Chondrocyte (in vitro differentiated cells): ENCODE measurements at regions not wholly inside any gene's neighbourhood (a gene's known extent, or its start where the extent isn't known, plus 50 kb on each side); places are given as distances from the start of the nearest gene placed in this dataset.

Experiments
- DNase-seq: peaks from one replicate; pipeline ENCODE4 v3.0.0; 2021; ENCODE audit warnings: mixed read lengths, low spot score
- H3K27ac Mint-ChIP-seq: one replicate; pipeline ENCODE4 v1.8.0; 2021; ENCODE audit warnings: mild to moderate bottlenecking, moderate library complexity, mixed read lengths; ENCODE audit not compliant: unreplicated experiment
- H3K27me3 Mint-ChIP-seq: 2 replicates; pipeline ENCODE4 v1.8.0; 2021; ENCODE audit warnings: low read depth, mixed read lengths
- H3K36me3 Mint-ChIP-seq: 2 replicates; pipeline ENCODE4 v1.8.0; 2021; ENCODE audit warnings: low read depth, mixed read lengths
- H3K4me1 Mint-ChIP-seq: 2 replicates; pipeline ENCODE4 v1.8.0; 2021; ENCODE audit warnings: low read depth, mild to moderate bottlenecking, mixed read lengths
- H3K4me3 Mint-ChIP-seq: one replicate; pipeline ENCODE4 v1.8.0; 2021; ENCODE audit warnings: mild to moderate bottlenecking, moderate library complexity, mixed read lengths; ENCODE audit not compliant: unreplicated experiment
- H3K9me3 Mint-ChIP-seq: 2 replicates; pipeline ENCODE4 v1.8.0; 2021; ENCODE audit warnings: low read depth, mixed read lengths
- TF ChIP-seq, protein P1 (sequence below): fragments of 200-600 bp; sonication (generic); IDR thresholded peaks from 2 replicates; pipeline ENCODE4 v1.5.0; 2021; ENCODE audit warnings: antibody characterized with exemption, mild to moderate bottlenecking, moderate library complexity

DNA sequence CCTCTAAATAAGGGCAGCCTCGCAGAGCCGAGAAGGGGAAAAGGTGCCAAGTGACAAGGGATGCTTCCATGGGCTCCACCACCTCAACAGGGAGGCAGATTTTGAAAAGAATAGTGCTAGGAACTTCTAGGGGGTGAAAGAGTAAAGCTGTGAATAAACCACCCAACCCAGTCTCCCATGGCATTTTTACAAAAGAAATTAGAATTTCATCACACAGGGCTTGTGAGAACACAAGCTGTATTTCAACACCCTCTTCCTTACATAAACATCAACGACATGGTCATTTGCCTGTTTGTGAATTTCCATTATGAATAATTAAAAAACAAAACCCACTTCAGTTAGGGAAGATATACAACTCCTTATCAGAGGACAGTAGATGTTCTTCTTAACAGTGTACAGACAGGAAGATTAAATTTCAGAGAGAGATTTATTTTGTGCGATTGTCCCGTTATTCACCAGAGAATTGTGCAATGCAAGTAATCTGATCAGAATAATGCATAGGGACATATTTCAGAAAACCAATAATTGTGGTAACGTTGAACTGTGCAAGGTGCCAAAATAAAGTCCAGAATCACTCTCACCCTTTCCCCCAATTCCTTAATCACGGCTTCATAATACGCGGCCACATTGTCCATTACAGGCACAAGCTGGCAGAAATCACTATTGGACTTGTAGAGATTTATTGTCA is 207.8 kb upstream of the MGMT start:
- Mint-ChIP-seq H3K27me3 (peaks cover 2% of the 10 kb centered on the region), H3K27ac (no peak overlapping the region), H3K4me3 (no peak overlapping the region), H3K9me3 (no peaks in the 10 kb centered on the region), H3K36me3 (no peaks in the 10 kb centered on the region), H3K4me1 (no peaks in the 10 kb centered on the region)
- TF ChIP-seq, protein P1, sequence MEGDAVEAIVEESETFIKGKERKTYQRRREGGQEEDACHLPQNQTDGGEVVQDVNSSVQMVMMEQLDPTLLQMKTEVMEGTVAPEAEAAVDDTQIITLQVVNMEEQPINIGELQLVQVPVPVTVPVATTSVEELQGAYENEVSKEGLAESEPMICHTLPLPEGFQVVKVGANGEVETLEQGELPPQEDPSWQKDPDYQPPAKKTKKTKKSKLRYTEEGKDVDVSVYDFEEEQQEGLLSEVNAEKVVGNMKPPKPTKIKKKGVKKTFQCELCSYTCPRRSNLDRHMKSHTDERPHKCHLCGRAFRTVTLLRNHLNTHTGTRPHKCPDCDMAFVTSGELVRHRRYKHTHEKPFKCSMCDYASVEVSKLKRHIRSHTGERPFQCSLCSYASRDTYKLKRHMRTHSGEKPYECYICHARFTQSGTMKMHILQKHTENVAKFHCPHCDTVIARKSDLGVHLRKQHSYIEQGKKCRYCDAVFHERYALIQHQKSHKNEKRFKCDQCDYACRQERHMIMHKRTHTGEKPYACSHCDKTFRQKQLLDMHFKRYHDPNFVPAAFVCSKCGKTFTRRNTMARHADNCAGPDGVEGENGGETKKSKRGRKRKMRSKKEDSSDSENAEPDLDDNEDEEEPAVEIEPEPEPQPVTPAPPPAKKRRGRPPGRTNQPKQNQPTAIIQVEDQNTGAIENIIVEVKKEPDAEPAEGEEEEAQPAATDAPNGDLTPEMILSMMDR = no peak
- no peak for DNase-seq

GRCh38 chr10:129272176-129272575 is 194.9 kb upstream of the MGMT start:
- H3K9me3 Mint-ChIP-seq = peaks cover 14% of the 10 kb centered on the region
- DNase-seq = no peak
- H3K4me3 Mint-ChIP-seq = no peak overlapping the region
- H3K27ac Mint-ChIP-seq = no peak overlapping the region
- no peaks in the 10 kb centered on the region for H3K4me1 Mint-ChIP-seq
- TF ChIP-seq, protein P1 = no peak
- no peaks in the 10 kb centered on the region for H3K36me3 Mint-ChIP-seq
- H3K27me3 Mint-ChIP-seq = no peaks in the 10 kb centered on the region

- H3K27ac Mint-ChIP-seq = no peak overlapping the region
- no peaks in the 10 kb centered on the region for H3K36me3 Mint-ChIP-seq
- H3K4me3 Mint-ChIP-seq = no peak overlapping the region
- no peaks in the 10 kb centered on the region for H3K4me1 Mint-ChIP-seq
- DNase-seq = no peak
- TF ChIP-seq, protein P1 = no peak
- H3K27me3 Mint-ChIP-seq = peaks cover 3% of the 10 kb centered on the region
- H3K9me3 Mint-ChIP-seq = peaks cover 20% of the 10 kb centered on the region
These were observed 194.0 kb upstream of the MGMT start for GRCh38 chr10:129272866-129273650.

DNA sequence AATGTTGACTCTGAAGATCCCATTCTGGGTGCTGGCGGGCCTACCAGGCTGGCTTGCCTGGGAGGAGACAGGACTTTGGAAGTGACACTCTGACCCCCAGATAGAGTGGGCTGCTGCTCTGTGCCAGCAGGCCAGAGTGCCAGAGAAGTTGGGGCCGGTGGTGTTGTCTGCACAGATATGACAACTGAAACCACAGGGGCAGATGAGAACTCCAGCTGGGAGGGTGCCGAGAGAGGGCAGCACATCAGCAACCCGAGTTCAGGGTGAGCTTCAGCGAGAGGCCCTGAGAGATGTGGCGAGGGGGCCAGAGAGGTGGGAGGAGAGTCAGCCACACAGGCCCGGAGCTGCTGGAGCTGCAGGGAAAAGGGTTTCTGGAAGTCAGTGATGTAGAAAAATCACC is 193.2 kb upstream of the MGMT start:
- DNase-seq = no peak
- Mint-ChIP-seq H3K36me3 (no peaks in the 10 kb centered on the region), H3K4me1 (no peaks in the 10 kb centered on the region), H3K9me3 (peaks cover 20% of the 10 kb centered on the region), H3K4me3 (no peak overlapping the region), H3K27me3 (peaks cover 3% of the 10 kb centered on the region), H3K27ac (no peak overlapping the region)
- TF ChIP-seq, protein P1 = no peak

- Mint-ChIP-seq H3K27ac (no peak overlapping the region), H3K9me3 (peaks cover 16% of the 10 kb centered on the region), H3K36me3 (no peaks in the 10 kb centered on the region), H3K4me1 (no peaks in the 10 kb centered on the region), H3K27me3 (peaks cover 3% of the 10 kb centered on the region), H3K4me3 (no peak overlapping the region)
- TF ChIP-seq, protein P1 = no peak
- no peak for DNase-seq
These were observed 192.1 kb upstream of the MGMT start for GRCh38 chr10:129274748-129275474.
